Suprapubic skin (tissue), 4 donors: ENCODE measurements at regions not wholly inside any gene's neighbourhood (a gene's known extent, or its start where the extent isn't known, plus 50 kb on each side); places are given as distances from the start of the nearest gene placed in this dataset.

Experiments used
- DNase-seq, 2 donors: peaks; one replicate each; pipeline ENCODE4 v3.0.0-alpha.2; 2019; ENCODE audit warnings: low spot score in 2 of 2
- H3K27ac ChIP-seq: fragments of 200-600 bp; sonication (generic); one replicate; pipeline ENCODE4 v1.5.1; 2019
- H3K27me3 ChIP-seq: fragments of 200-600 bp; sonication (generic); one replicate; pipeline ENCODE4 v1.5.1; 2019
- H3K36me3 ChIP-seq: fragments of 200-600 bp; sonication (generic); one replicate; pipeline ENCODE4 v1.5.1; 2019
- H3K4me1 ChIP-seq: fragments of 200-600 bp; sonication (generic); one replicate; pipeline ENCODE4 v1.5.1; 2019
- H3K4me3 ChIP-seq: fragments of 200-600 bp; sonication (generic); one replicate; pipeline ENCODE4 v1.5.1; 2019; ENCODE audit warnings: mild to moderate bottlenecking
- H3K9me3 ChIP-seq: fragments of 200-600 bp; sonication (generic); one replicate; pipeline ENCODE4 v1.5.1; 2019
- CTCF ChIP-seq, 2 donors: fragments of 200-600 bp in 1 of 2; fragments of 450-650 bp in 1 of 2; sonication (generic) in 1 of 2; IDR thresholded peaks; one replicate each; pipeline ENCODE4 v1.5.1; 2016 to 2019; ENCODE audit warnings: antibody characterized with exemption in 2 of 2, mild to moderate bottlenecking in 1 of 2, moderate library complexity in 1 of 2
- EP300 ChIP-seq: sonication (generic); formaldehyde crosslinking; IDR thresholded peaks from one replicate; pipeline ENCODE4 v1.6.1; 2017; ENCODE audit warnings: antibody characterized with exemption
- POLR2A ChIP-seq, 2 donors: fragments of 450-650 bp; IDR thresholded peaks; one replicate each; pipeline ENCODE4 v1.6.1; 2017; ENCODE audit warnings: antibody characterized with exemption in 2 of 2, mild to moderate bottlenecking in 2 of 2, moderate library complexity in 2 of 2
- POLR2AphosphoS5 ChIP-seq, 3 donors: sonication (generic); formaldehyde crosslinking; IDR thresholded peaks; one replicate each; pipeline ENCODE4 v1.6.1; 2017; ENCODE audit warnings: antibody characterized with exemption in 3 of 3
- WGBS: methylation state at CpG from one replicate; pipeline ENCODE4 v1.1.5; 2018; 5-methylcytosine and 5-hydroxymethylcytosine counted together

DNA sequence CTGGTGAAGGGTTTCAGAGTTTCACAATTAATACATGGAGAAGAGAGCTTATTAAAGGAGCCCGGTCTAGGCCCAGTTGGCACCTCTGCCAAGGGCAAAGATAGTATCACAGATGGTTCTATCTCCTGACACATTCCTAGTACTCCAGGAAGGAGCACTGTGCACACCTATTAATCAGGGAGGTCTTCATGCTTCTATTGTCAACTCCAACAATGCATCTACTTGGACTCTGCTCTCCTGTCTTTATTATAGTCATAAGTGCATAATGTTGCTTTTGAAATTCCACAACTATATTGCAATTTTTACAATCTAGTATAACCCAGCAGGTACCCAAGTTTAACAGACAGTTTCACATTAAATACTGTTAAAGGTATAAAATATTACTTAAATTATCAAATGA lies 174.5 kb upstream of the TSC22D1 start:
- Histone ChIP-seq H3K27me3 (no peaks in the 10 kb centered on the region), H3K4me3 (no peak overlapping the region), H3K36me3 (no peaks in the 10 kb centered on the region), H3K9me3 (no peaks in the 10 kb centered on the region), H3K4me1 (no peaks in the 10 kb centered on the region), H3K27ac (no peak overlapping the region)
- TF ChIP-seq POLR2A (IDR thresholded peaks at IDR 0.05) = no peak
- TF ChIP-seq CTCF (IDR thresholded peaks at IDR 0.05) = no peak
- TF ChIP-seq POLR2AphosphoS5 (IDR thresholded peaks at IDR 0.05) = no peak
- TF ChIP-seq EP300 = no peak
- WGBS = 77% methylated on average over 1 of the region's 1 CpG
- no peak for DNase-seq

DNA sequence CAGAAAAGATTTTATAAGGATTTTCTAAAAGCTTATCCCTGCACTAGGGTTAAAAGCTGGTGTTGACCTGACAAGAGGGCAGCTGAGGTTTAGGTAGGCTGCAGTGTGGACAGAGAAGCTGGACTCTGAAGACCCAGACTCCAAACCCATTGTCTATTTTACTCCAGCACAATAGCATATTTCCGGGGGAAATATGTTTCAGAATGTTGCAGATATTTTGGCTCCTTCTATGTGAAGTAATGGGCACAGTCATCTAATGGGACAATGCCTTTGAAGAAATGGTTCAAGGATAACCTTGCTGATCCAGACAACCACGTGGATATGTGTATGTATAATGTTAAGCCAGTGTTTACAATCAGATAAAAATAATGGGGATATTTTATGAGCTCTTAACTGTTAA lies 173.8 kb upstream of the TSC22D1 start:
- Histone ChIP-seq H3K9me3 (no peaks in the 10 kb centered on the region), H3K4me1 (no peaks in the 10 kb centered on the region), H3K36me3 (no peaks in the 10 kb centered on the region), H3K4me3 (no peak overlapping the region), H3K27me3 (no peaks in the 10 kb centered on the region), H3K27ac (no peak overlapping the region)
- WGBS = 61% methylated on average over 2 of the region's 2 CpGs
- DNase-seq = no peak
- no peak for TF ChIP-seq POLR2A (IDR thresholded peaks at IDR 0.05)

DNA sequence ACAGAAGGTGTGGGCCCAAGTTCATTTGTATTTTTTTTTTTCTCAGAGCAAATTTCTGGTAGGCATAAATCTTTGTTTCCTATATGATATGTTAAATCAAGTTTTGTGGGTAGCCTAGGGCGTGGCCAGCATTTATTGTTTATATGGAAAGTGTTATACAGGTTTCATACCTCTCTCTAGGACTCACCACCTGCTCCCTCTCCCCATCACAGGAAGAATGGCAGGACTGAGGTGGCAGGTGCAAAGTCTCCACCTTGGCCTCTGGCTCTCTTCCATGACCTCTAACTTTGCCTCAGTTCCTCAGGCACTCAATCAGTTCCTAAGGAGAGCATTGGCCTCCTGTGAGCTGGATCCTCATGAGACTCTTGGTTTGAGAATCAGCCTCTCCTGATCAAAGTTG lies 172.3 kb upstream of the TSC22D1 start:
- Histone ChIP-seq H3K4me1 (no peaks in the 10 kb centered on the region), H3K4me3 (no peak overlapping the region), H3K9me3 (no peaks in the 10 kb centered on the region), H3K36me3 (no peaks in the 10 kb centered on the region), H3K27me3 (no peaks in the 10 kb centered on the region), H3K27ac (no peak overlapping the region)
- 100% methylated on average over 1 of the region's 1 CpG for WGBS
- no peak for DNase-seq
- TF ChIP-seq POLR2A (IDR thresholded peaks at IDR 0.05) (no peak), POLR2AphosphoS5 (IDR thresholded peaks at IDR 0.05) (no peak), CTCF (IDR thresholded peaks at IDR 0.05) (no peak), EP300 (no peak)

GRCh38 chr13:44747179-44747578 lies 171.0 kb upstream of the TSC22D1 start:
- no peak for DNase-seq
- H3K9me3 ChIP-seq = no peaks in the 10 kb centered on the region
- no peaks in the 10 kb centered on the region for H3K27me3 ChIP-seq
- H3K4me1 ChIP-seq = no peaks in the 10 kb centered on the region
- TF ChIP-seq EP300 (no peak), CTCF (IDR thresholded peaks at IDR 0.05) (no peak), POLR2AphosphoS5 (IDR thresholded peaks at IDR 0.05) (no peak), POLR2A (IDR thresholded peaks at IDR 0.05) (no peak)
- H3K36me3 ChIP-seq = no peaks in the 10 kb centered on the region
- H3K4me3 ChIP-seq = no peak overlapping the region
- WGBS = 66% methylated on average over 4 of the region's 4 CpGs
- no peak overlapping the region for H3K27ac ChIP-seq

- no peaks in the 10 kb centered on the region for H3K9me3 ChIP-seq
- no peaks in the 10 kb centered on the region for H3K36me3 ChIP-seq
- no peaks in the 10 kb centered on the region for H3K27me3 ChIP-seq
- no peak for DNase-seq
- TF ChIP-seq EP300 = no peak
- no peak for TF ChIP-seq POLR2A (IDR thresholded peaks at IDR 0.05)
- no peak for TF ChIP-seq POLR2AphosphoS5 (IDR thresholded peaks at IDR 0.05)
- TF ChIP-seq CTCF (IDR thresholded peaks at IDR 0.05) = no peak
- no peak overlapping the region for H3K4me3 ChIP-seq
- no peak overlapping the region for H3K27ac ChIP-seq
- H3K4me1 ChIP-seq = no peaks in the 10 kb centered on the region
- WGBS = 76% methylated on average over 5 of the region's 5 CpGs
Observed at GRCh38 chr13:44746690-44747089, 170.6 kb upstream of the TSC22D1 start.

- no peaks in the 10 kb centered on the region for H3K4me1 ChIP-seq
- no peak overlapping the region for H3K4me3 ChIP-seq
- H3K27ac ChIP-seq = no peak overlapping the region
- H3K9me3 ChIP-seq = no peaks in the 10 kb centered on the region
- no peak for DNase-seq
- TF ChIP-seq CTCF (IDR thresholded peaks at IDR 0.05) (no peak), POLR2A (IDR thresholded peaks at IDR 0.05) (no peak), EP300 (no peak), POLR2AphosphoS5 (IDR thresholded peaks at IDR 0.05) (no peak)
- no peaks in the 10 kb centered on the region for H3K27me3 ChIP-seq
- WGBS = 66% methylated on average over 10 of the region's 10 CpGs
- H3K36me3 ChIP-seq = no peaks in the 10 kb centered on the region
Observed at GRCh38 chr13:44744880-44745633, 168.9 kb upstream of the TSC22D1 start.
